CMK (cell line): ENCODE measurements at regions not wholly inside any gene's neighbourhood (a gene's known extent, or its start where the extent isn't known, plus 50 kb on each side); places are given as distances from the start of the nearest gene placed in this dataset.
"Not testable (repeated sequence)": the region's sequence is repeated elsewhere in the genome, so short reads cannot be mapped to it uniquely, and the experiment has no call there.

Experiments used
- DNase-seq: peaks from one replicate; pipeline ENCODE4 v3.0.0-alpha.2; 2010; ENCODE audit warnings: low read depth

- no peak for DNase-seq
Measured at GRCh38 chr2:40043641-40044040, 264.6 kb upstream of the THUMPD2 start.

- DNase-seq: no peak
Measured at GRCh38 chr2:40043191-40043590, 264.1 kb upstream of the THUMPD2 start.

- DNase-seq: no peak
Measured at GRCh38 chr2:40041422-40042382, 262.6 kb upstream of the THUMPD2 start.

GRCh38 chr2:40039549-40039948 is 260.5 kb upstream of the THUMPD2 start:
- no peak for DNase-seq

GRCh38 chr2:40038646-40039045 is 259.6 kb upstream of the THUMPD2 start:
- DNase-seq: no peak

GRCh38 chr2:40037303-40037702 is 258.2 kb upstream of the THUMPD2 start:
- DNase-seq: no peak

DNA sequence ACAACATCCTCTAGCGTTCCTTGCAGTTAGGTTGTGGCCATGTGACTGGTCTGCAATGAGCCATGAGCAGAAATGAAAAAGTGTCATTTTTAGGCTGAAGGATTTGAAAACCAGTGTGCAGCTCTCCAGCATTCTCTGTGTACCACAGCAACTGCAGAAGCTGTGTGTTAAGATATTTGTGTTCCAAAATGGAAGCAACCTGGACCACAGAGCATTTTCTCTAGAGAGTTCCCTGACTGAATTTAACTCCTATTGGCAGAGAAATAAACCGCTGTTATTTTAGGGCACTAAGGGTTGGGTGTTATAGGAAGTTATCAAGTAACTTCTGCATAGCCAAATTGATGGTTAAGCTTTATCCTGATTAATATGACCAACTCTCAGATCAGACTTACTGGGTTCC is 257.2 kb upstream of the THUMPD2 start:
- no peak for DNase-seq

DNA sequence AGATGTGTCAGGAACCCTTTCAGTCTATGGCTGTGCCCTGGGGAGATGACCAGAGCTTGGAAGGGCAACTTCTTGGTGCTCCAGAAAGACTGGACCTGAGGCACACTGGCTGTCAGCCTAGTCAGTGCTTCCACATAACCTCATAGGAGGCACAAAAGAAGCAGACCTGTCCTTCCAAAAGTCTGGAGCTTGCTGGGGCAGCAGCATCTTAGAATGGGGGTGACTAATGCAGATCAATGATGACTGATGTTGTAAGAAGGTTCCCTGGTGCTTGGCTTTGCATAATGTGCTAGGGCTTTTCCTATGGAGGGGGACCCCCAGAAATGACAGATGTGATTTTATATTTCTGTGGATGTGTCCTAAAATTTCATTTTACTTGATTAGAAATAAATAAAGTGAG is 255.7 kb upstream of the THUMPD2 start:
- no peak for DNase-seq

GRCh38 chr2:40034198-40034597 is 255.1 kb upstream of the THUMPD2 start:
- DNase-seq: no peak

GRCh38 chr2:40033781-40034180 is 254.7 kb upstream of the THUMPD2 start:
- DNase-seq: no peak

- no peak for DNase-seq
Measured at GRCh38 chr2:40032650-40033319, 253.7 kb upstream of the THUMPD2 start.

DNA sequence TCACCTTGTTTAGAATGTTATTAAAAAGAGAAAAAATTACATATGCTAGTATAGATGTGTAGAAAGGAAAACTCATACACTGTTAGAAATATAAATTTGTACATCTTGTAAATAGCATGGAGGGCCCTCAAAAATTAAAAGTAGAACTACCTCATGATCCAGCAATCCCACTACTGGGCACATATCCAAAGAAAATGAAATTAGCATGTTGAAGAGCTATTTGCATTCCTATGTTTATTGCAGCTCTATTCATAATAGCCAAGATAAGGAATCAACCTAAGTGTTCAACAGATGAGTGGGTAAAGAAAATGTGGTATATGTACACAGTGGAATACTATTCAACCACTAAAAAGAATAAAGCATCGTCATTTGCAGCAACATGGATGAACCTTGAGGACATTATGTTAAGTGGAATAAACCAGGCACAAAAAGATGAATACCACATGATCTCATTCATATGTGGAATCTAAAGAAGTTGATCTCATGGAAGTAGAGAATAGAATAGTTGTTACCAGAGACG is 251.5 kb upstream of the THUMPD2 start:
- DNase-seq: no peak

DNA sequence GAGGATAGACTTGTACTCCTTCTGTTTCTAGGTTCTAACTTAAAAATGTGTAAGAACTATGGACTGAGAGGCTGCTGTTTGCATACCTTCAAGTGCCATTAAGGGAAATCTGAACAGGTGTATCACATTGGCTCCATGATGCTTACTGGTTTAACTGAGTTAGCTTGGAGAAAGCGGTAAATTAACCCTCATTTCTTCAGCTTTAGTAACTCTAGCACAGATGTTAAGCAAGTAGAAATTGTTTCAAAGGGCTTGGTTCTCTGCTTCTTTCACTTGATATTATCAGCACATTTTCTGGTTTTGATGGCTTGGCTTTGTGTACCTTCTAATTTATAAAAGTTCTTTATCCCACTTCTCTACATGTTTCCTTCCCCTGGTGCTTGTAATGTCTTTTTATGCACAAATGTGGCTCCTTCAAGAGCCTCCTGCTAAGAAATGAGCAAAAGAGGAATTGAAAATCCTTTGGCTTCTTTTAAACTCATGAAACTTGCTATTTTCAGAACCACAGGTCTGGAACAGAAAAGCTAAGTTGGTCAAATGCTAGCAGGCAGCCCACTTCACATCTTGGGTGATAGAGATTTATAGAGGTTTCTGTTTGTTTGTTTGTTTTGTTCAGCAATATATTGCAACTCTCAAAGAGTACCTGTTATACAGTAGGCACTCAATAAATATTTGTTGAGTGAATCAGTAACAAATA is 249.9 kb upstream of the THUMPD2 start:
- no peak for DNase-seq

DNA sequence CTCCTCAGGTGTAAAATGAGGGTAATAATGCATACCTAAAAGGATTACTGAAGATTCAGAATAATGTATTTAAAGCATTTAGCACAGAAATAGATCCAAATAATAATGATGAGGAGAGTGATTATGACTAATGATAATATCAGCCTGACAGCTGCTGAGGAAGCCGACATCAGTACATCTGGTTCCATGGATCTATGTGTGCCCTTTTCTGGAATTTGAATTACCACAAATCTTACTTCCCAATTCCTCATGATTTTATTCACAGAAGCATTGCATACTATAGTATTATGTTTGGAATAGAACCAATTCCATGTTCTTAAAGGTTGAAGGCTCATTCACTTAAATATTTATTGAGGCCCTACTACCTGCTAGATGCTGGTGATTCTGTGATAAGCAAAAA is 248.9 kb upstream of the THUMPD2 start:
- no peak for DNase-seq

DNA sequence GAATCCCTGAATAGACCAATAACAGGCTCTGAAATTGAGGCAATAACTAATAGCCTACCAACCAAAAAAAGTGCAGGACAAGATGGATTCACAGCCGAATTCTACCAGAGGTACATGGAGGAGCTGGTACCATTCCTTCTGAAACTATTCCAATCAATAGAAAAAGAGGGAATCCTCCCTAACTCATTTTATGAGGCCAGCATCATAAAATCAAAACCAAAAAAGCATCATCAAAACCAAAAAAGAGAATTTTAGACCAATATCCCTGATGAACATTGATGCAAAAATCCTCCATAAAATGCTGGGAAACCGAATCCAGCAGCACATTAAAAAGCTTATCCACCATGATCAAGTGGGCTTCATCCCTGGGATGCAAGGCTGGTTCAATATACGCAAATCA is 246.2 kb upstream of the THUMPD2 start:
- DNase-seq: not testable (repeated sequence)

GRCh38 chr2:40020997-40021396 is 241.9 kb upstream of the THUMPD2 start:
- DNase-seq: no peak

DNA sequence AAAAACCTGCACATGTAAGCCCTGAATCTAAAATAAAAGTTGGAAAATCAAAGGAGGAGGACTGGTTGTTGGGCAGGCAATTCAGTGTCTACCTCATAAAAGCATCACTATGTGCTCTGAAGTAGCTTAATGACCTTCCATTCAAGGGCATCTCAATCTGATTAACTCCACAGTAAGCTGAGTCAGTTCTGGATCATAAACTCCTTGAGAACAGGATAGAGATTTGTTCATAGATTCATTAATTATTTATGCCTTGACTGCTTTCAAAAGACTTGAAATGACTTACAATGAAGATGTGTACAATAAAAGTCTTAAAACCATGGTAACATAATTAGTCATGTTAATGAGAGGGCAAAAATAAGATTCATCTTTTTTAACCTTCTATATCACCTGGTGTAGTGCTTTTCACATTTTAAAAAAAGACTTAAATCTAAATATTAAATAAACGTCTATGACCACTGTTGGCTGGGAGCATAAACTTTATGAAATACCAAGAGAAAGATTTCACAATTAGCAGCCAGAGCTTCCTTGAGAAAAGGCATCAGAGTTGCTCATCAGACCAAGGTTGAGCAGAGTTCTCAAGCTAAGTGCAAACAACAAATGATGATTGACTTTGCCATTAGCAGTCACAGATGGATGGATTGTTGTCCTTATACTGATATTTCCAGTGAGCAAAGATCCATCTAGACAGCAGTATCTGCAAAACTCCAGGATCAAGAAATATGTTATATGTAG is 237.3 kb upstream of the THUMPD2 start:
- no peak for DNase-seq

GRCh38 chr2:40013962-40014361 is 234.9 kb upstream of the THUMPD2 start:
- DNase-seq: not testable (repeated sequence)

DNA sequence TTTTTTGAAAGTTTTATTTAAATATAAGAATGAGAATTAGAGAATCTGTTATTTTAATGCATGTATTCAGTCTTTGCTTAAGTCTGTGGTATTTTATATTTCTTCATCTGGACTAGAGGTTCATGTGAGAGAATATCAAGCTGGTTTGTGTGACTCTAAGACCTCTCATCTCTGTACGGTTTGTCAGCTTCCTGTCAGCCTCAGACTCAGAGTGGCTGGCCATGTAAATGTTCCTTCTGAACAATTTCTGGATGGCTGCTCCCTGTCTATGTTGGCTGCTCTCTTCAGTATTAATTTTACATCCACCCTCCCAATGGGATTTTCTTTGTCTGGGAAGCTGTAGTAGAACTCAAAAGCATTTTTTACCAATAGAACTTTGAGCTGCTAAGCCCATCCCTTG is 225.3 kb upstream of the THUMPD2 start:
- no peak for DNase-seq

- no peak for DNase-seq
Measured at GRCh38 chr2:40002339-40002738, 223.3 kb upstream of the THUMPD2 start.

DNA sequence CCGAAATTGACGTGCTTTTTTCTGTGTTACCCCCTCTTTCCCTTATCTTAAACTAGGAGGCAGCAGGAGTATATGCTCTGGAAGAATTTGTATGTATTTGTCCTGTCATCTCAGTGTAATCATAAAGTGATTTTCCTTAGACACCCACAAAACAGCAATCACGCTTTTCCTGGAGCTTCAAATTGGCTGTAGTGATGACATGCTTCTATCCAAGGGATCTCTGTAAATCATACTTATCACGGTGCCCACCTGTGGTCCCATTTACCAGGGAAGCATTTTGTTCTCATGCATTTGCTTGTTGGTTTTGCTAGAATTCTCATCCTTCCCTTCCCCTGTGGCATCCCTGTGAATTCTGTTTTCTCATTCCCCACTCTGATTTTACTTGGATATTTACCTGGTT is 220.8 kb upstream of the THUMPD2 start:
- no peak for DNase-seq

- no peak for DNase-seq
Measured at GRCh38 chr2:39998617-39999016, 219.6 kb upstream of the THUMPD2 start.
